ENCODE measurements at regions not wholly inside any gene's neighbourhood (a gene's known extent, or its start where the extent isn't known, plus 50 kb on each side); places are given as distances from the start of the nearest gene placed in this dataset.

GRCh38 chr5:153390569-153390968 lies 99.9 kb upstream of the GRIA1 start:
- Histone ChIP-seq H3K27me3 (ENCODE audit: control insufficient read depth in 3 of 3, insufficient read depth in 3 of 3, low read length in 2 of 3) (no peaks in the 10 kb centered on the region), H3K9ac (ENCODE audit: insufficient read depth in 1 of 2, low read length in 2 of 2) (no peak overlapping the region), H3K36me3 (ENCODE audit: control insufficient read depth in 4 of 4, insufficient read depth in 4 of 4, low read length in 4 of 4) (no peaks in the 10 kb centered on the region), H3K9me3 (ENCODE audit: control insufficient read depth in 4 of 4, insufficient read depth in 3 of 4, low read length in 3 of 4) (no peaks in the 10 kb centered on the region), H3K4me3 (no peak overlapping the region), H3K27ac (ENCODE audit: low read depth in 1 of 2, low read length in 1 of 2) (no peak overlapping the region), H3K4me1 (ENCODE audit: control insufficient read depth in 5 of 5, insufficient read depth in 5 of 5, low read length in 5 of 5) (no peaks in the 10 kb centered on the region)
- no peak for DNase-seq
- no peak for TF ChIP-seq CTCF (IDR thresholded peaks at IDR 0.05; ENCODE audit: control extremely low read depth, extremely low read depth)
- ATAC-seq (ENCODE audit: insufficient read depth, low FRiP score) = no peak

DNA sequence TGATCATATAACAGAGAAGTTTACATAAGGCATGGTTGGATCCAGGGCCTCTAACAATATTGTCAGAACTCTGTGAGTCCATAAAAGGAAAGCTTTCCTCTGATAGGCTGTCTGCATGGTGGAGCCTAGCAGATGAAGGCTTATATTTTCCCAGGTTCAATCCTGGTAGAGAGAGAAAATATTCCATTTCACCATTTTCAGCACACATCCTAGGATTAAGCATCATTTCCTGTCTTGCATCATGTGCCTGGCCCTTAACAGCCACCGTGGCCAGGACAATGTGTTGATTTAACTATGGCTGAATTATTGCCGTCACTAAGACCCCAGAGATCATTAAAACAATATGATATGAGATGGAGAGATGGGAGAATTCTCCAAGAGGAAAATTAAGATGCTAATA lies 90.9 kb upstream of the GRIA1 start:
- Histone ChIP-seq H3K27ac (ENCODE audit: low read depth in 1 of 2, low read length in 1 of 2) (no peak overlapping the region), H3K27me3 (ENCODE audit: control insufficient read depth in 3 of 3, insufficient read depth in 3 of 3, low read length in 2 of 3) (no peaks in the 10 kb centered on the region), H3K4me3 (no peak overlapping the region), H3K9ac (ENCODE audit: insufficient read depth in 1 of 2, low read length in 2 of 2) (no peak overlapping the region), H3K4me1 (ENCODE audit: control insufficient read depth in 5 of 5, insufficient read depth in 5 of 5, low read length in 5 of 5) (no peaks in the 10 kb centered on the region), H3K9me3 (ENCODE audit: control insufficient read depth in 4 of 4, insufficient read depth in 3 of 4, low read length in 3 of 4) (peaks cover 0 to 2% (median 0%) of the 10 kb centered on the region in 4 donors), H3K36me3 (ENCODE audit: control insufficient read depth in 4 of 4, insufficient read depth in 4 of 4, low read length in 4 of 4) (no peaks in the 10 kb centered on the region)
- WGBS, 2 donors = 46 to 49% methylated on average over 2 of the region's 2 CpGs
- ATAC-seq (ENCODE audit: insufficient read depth, low FRiP score) (no peak), DNase-seq (no peak)
- TF ChIP-seq CTCF (IDR thresholded peaks at IDR 0.05; ENCODE audit: control extremely low read depth, extremely low read depth) = no peak

DNA sequence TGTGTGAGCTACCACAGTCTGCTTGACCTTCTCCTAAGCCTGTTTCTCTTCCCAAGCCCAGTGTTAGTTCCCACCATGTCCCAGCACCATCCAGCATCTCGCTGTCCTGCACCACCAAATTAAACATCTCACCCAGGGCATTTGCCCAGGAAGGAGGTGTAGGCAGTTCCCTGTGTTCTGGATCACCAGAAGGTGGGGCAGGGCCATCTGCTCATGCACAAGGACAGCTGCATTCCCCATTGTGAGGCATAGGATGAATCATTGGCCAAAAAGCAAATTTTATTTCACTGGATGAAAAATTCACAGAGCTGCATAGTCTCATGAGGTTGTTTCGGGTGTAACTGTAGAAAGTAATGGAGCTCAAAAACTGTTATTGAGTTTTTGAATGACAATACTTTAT lies 89.5 kb upstream of the GRIA1 start:
- Histone ChIP-seq H3K4me3 (no peak overlapping the region), H3K9me3 (ENCODE audit: control insufficient read depth in 4 of 4, insufficient read depth in 3 of 4, low read length in 3 of 4) (peaks cover 0 to 2% (median 0%) of the 10 kb centered on the region in 4 donors), H3K36me3 (ENCODE audit: control insufficient read depth in 4 of 4, insufficient read depth in 4 of 4, low read length in 4 of 4) (no peaks in the 10 kb centered on the region), H3K27me3 (ENCODE audit: control insufficient read depth in 3 of 3, insufficient read depth in 3 of 3, low read length in 2 of 3) (no peaks in the 10 kb centered on the region), H3K27ac (ENCODE audit: low read depth in 1 of 2, low read length in 1 of 2) (no peak overlapping the region), H3K4me1 (ENCODE audit: control insufficient read depth in 5 of 5, insufficient read depth in 5 of 5, low read length in 5 of 5) (no peaks in the 10 kb centered on the region), H3K9ac (ENCODE audit: insufficient read depth in 1 of 2, low read length in 2 of 2) (no peak overlapping the region)
- WGBS, 2 donors = 74 to 78% methylated on average over 2 of the region's 2 CpGs
- no peak for TF ChIP-seq CTCF (IDR thresholded peaks at IDR 0.05; ENCODE audit: control extremely low read depth, extremely low read depth)
- ATAC-seq (ENCODE audit: insufficient read depth, low FRiP score) = no peak
- DNase-seq = no peak

GRCh38 chr5:153402550-153402949 lies 87.9 kb upstream of the GRIA1 start:
- no peak overlapping the region for H3K4me3 ChIP-seq
- H3K4me1 ChIP-seq (ENCODE audit: control insufficient read depth in 5 of 5, insufficient read depth in 5 of 5, low read length in 5 of 5) = no peaks in the 10 kb centered on the region
- TF ChIP-seq CTCF (IDR thresholded peaks at IDR 0.05; ENCODE audit: control extremely low read depth, extremely low read depth) = no peak
- no peak for DNase-seq
- no peaks in the 10 kb centered on the region for H3K27me3 ChIP-seq (ENCODE audit: control insufficient read depth in 3 of 3, insufficient read depth in 3 of 3, low read length in 2 of 3)
- no peak overlapping the region for H3K9ac ChIP-seq (ENCODE audit: insufficient read depth in 1 of 2, low read length in 2 of 2)
- H3K36me3 ChIP-seq (ENCODE audit: control insufficient read depth in 4 of 4, insufficient read depth in 4 of 4, low read length in 4 of 4) = no peaks in the 10 kb centered on the region
- no peak overlapping the region for H3K27ac ChIP-seq (ENCODE audit: low read depth in 1 of 2, low read length in 1 of 2)
- H3K9me3 ChIP-seq (ENCODE audit: control insufficient read depth in 4 of 4, insufficient read depth in 3 of 4, low read length in 3 of 4) = peaks cover 0 to 2% (median 0%) of the 10 kb centered on the region in 4 donors
- no peak for ATAC-seq (ENCODE audit: insufficient read depth, low FRiP score)

Measured in lung (tissue), 11 donors.